Astrocyte (in vitro differentiated cells and primary cell): ENCODE measurements at regions not wholly inside any gene's neighbourhood (a gene's known extent, or its start where the extent isn't known, plus 50 kb on each side); places are given as distances from the start of the nearest gene placed in this dataset.
"Not testable (repeated sequence)": the region's sequence is repeated elsewhere in the genome, so short reads cannot be mapped to it uniquely, and the experiment has no call there.

Experiments used
- DNase-seq: peaks from one replicate; pipeline ENCODE4 v3.0.0-alpha.2; 2010; ENCODE audit warnings: low read depth
- FAIRE-seq: peaks from 2 replicates; lab custom pipeline; 2011; peaks lifted over from hg19 to GRCh38; lab: Jason Lieb, UNC
- H2AFZ ChIP-seq: 2 replicates; pipeline ENCODE4 v1.6.0; 2012; ENCODE audit warnings: low read depth, low read length, inconsistent platforms
- H3K27ac ChIP-seq: 2 replicates; pipeline ENCODE4 v1.5.1; 2011; ENCODE audit warnings: low read depth, low read length, inconsistent platforms
- H3K27me3 ChIP-seq: 2 replicates; pipeline ENCODE4 v1.6.0; 2011; ENCODE audit warnings: low read length, inconsistent platforms; ENCODE audit not compliant: insufficient read depth
- H3K36me3 ChIP-seq: 2 replicates; pipeline ENCODE4 v1.5.1; 2011; ENCODE audit warnings: low read length, inconsistent platforms; ENCODE audit not compliant: insufficient read depth
- H3K4me1 ChIP-seq: 2 replicates; pipeline ENCODE4 v1.5.1; 2011; ENCODE audit warnings: low read length, inconsistent platforms; ENCODE audit not compliant: insufficient read depth
- H3K4me2 ChIP-seq: 2 replicates; pipeline ENCODE4 v1.6.0; 2012; ENCODE audit warnings: low read length, inconsistent platforms
- H3K4me3 ChIP-seq: 2 replicates; pipeline ENCODE4 v1.5.1; 2011; ENCODE audit warnings: low read depth, mild to moderate bottlenecking, low read length, inconsistent platforms; ENCODE audit not compliant: insufficient read depth
- H3K79me2 ChIP-seq: 2 replicates; pipeline ENCODE4 v1.6.0; 2012; ENCODE audit warnings: mild to moderate bottlenecking, low read length, inconsistent platforms; ENCODE audit not compliant: insufficient read depth
- H3K9ac ChIP-seq: 2 replicates; pipeline ENCODE4 v1.6.0; 2012; ENCODE audit warnings: mild to moderate bottlenecking, low read length, inconsistent platforms
- H3K9me3 ChIP-seq: 2 replicates; pipeline ENCODE4 v1.5.1; 2012; ENCODE audit warnings: low read depth, mild to moderate bottlenecking, low read length, inconsistent platforms; ENCODE audit not compliant: insufficient read depth
- H4K20me1 ChIP-seq: 2 replicates; pipeline ENCODE4 v1.6.0; 2012; ENCODE audit warnings: low read length, inconsistent platforms; ENCODE audit not compliant: insufficient read depth
- H3K27ac Mint-ChIP-seq: one replicate; pipeline ENCODE4 v1.8.0; 2021; ENCODE audit warnings: mild to moderate bottlenecking, mixed read lengths; ENCODE audit not compliant: unreplicated experiment
- H3K27me3 Mint-ChIP-seq: one replicate; pipeline ENCODE4 v1.8.0; 2021; ENCODE audit warnings: low read depth, mixed read lengths; ENCODE audit not compliant: unreplicated experiment
- H3K36me3 Mint-ChIP-seq: one replicate; pipeline ENCODE4 v1.8.0; 2021; ENCODE audit warnings: low read depth, mixed read lengths; ENCODE audit not compliant: unreplicated experiment
- H3K4me1 Mint-ChIP-seq: one replicate; pipeline ENCODE4 v1.8.0; 2021; ENCODE audit warnings: low read depth, mixed read lengths; ENCODE audit not compliant: unreplicated experiment
- H3K4me3 Mint-ChIP-seq: one replicate; pipeline ENCODE4 v1.8.0; 2021; ENCODE audit warnings: mild to moderate bottlenecking, moderate library complexity, mixed read lengths; ENCODE audit not compliant: unreplicated experiment
- H3K9me3 Mint-ChIP-seq: one replicate; pipeline ENCODE4 v1.8.0; 2021; ENCODE audit warnings: mild to moderate bottlenecking, mixed read lengths; ENCODE audit not compliant: unreplicated experiment
- CTCF ChIP-seq: IDR thresholded peaks from 2 replicates; pipeline ENCODE4 v1.5.1; 2011; ENCODE audit warnings: low read depth, mild to moderate bottlenecking, inconsistent platforms, low read length, moderate library complexity; ENCODE audit not compliant: insufficient read depth
- EZH2 ChIP-seq: IDR thresholded peaks from 2 replicates; pipeline ENCODE4 v1.6.1; 2012; ENCODE audit warnings: mild to moderate bottlenecking, low read length, inconsistent platforms; ENCODE audit not compliant: insufficient read depth

GRCh38 chr1:60947367-60947766 lies 135.0 kb upstream of the NFIA start:
- Mint-ChIP-seq H3K4me3 (no peak overlapping the region), H3K27ac (no peak overlapping the region), H3K4me1 (peaks cover 18% of the 10 kb centered on the region), H3K9me3 (peaks cover 3% of the 10 kb centered on the region), H3K27me3 (peaks cover 4% of the 10 kb centered on the region), H3K36me3 (no peaks in the 10 kb centered on the region)
- Histone ChIP-seq H3K9ac (no peak overlapping the region), H3K4me1 (no peaks in the 10 kb centered on the region), H3K79me2 (no peaks in the 10 kb centered on the region), H3K4me2 (no peak overlapping the region), H3K9me3 (no peaks in the 10 kb centered on the region), H4K20me1 (no peaks in the 10 kb centered on the region), H3K27me3 (peaks cover 2% of the 10 kb centered on the region), H2AFZ (no peak overlapping the region), H3K27ac (no peak overlapping the region), H3K36me3 (no peaks in the 10 kb centered on the region), H3K4me3 (no peak overlapping the region)
- no peak for TF ChIP-seq CTCF
- no peak for TF ChIP-seq EZH2
- FAIRE-seq (no peak), DNase-seq (no peak)

- Mint-ChIP-seq H3K27me3 (no peaks in the 10 kb centered on the region), H3K4me1 (peaks cover 19% of the 10 kb centered on the region), H3K27ac (no peak overlapping the region), H3K36me3 (no peaks in the 10 kb centered on the region), H3K4me3 (no peak overlapping the region), H3K9me3 (peaks cover 2% of the 10 kb centered on the region)
- FAIRE-seq: no peak
- H2AFZ ChIP-seq: no peak overlapping the region
- no peaks in the 10 kb centered on the region for H3K4me1 ChIP-seq
- H3K27ac ChIP-seq: no peak overlapping the region
- H3K4me2 ChIP-seq: no peak overlapping the region
- no peak overlapping the region for H3K4me3 ChIP-seq
- no peak for DNase-seq
- H3K9ac ChIP-seq: no peak overlapping the region
- no peaks in the 10 kb centered on the region for H3K27me3 ChIP-seq
- no peaks in the 10 kb centered on the region for H3K36me3 ChIP-seq
- no peaks in the 10 kb centered on the region for H3K9me3 ChIP-seq
- H4K20me1 ChIP-seq: no peaks in the 10 kb centered on the region
- TF ChIP-seq EZH2 (no peak), CTCF (no peak)
- no peaks in the 10 kb centered on the region for H3K79me2 ChIP-seq
Measured at GRCh38 chr1:60942896-60943638, 139.3 kb upstream of the NFIA start.

- no peak overlapping the region for H3K9ac ChIP-seq
- no peaks in the 10 kb centered on the region for H3K4me1 ChIP-seq
- no peaks in the 10 kb centered on the region for H3K36me3 ChIP-seq
- H4K20me1 ChIP-seq: no peaks in the 10 kb centered on the region
- no peaks in the 10 kb centered on the region for H3K9me3 ChIP-seq
- H3K79me2 ChIP-seq: no peaks in the 10 kb centered on the region
- DNase-seq (no peak), FAIRE-seq (no peak)
- no peak for TF ChIP-seq EZH2
- TF ChIP-seq CTCF: no peak
- Mint-ChIP-seq H3K27me3 (peaks cover 2% of the 10 kb centered on the region), H3K36me3 (no peaks in the 10 kb centered on the region), H3K9me3 (peaks cover 2% of the 10 kb centered on the region), H3K4me1 (peaks cover 15% of the 10 kb centered on the region), H3K4me3 (no peak overlapping the region), H3K27ac (no peak overlapping the region)
- no peak overlapping the region for H2AFZ ChIP-seq
- peaks cover 1% of the 10 kb centered on the region for H3K27me3 ChIP-seq
- H3K4me3 ChIP-seq: no peak overlapping the region
- H3K27ac ChIP-seq: no peak overlapping the region
- no peak overlapping the region for H3K4me2 ChIP-seq
Measured at GRCh38 chr1:60942291-60942690, 140.1 kb upstream of the NFIA start.

- not testable (repeated sequence) for H3K9ac ChIP-seq, H3K27me3 ChIP-seq, H3K9me3 Mint-ChIP-seq, H3K36me3 Mint-ChIP-seq, FAIRE-seq, H3K4me2 ChIP-seq, DNase-seq, H3K36me3 ChIP-seq, H2AFZ ChIP-seq, H3K9me3 ChIP-seq, H3K4me1 ChIP-seq, H3K27ac ChIP-seq, H3K79me2 ChIP-seq, H3K27me3 Mint-ChIP-seq, H4K20me1 ChIP-seq, H3K4me3 ChIP-seq, H3K4me3 Mint-ChIP-seq, H3K27ac Mint-ChIP-seq
- H3K4me1 Mint-ChIP-seq: peaks cover 15% of the 10 kb centered on the region
Measured at GRCh38 chr1:60940685-60941084, 141.7 kb upstream of the NFIA start.
